Epithelial cell of esophagus (primary cell): ENCODE measurements at regions not wholly inside any gene's neighbourhood (a gene's known extent, or its start where the extent isn't known, plus 50 kb on each side); places are given as distances from the start of the nearest gene placed in this dataset.
"Not testable (repeated sequence)": the region's sequence is repeated elsewhere in the genome, so short reads cannot be mapped to it uniquely, and the experiment has no call there.

ENCODE experiments used
- DNase-seq: peaks from one replicate; pipeline ENCODE4 v3.0.0; 2010; ENCODE audit warnings: low read depth
- H3K4me3 ChIP-seq: 2 replicates; pipeline ENCODE4 v1.5.1; 2011; ENCODE audit warnings: mild to moderate bottlenecking, low read length, control low read depth
- TF ChIP-seq, protein P1 (sequence below): IDR thresholded peaks from 2 replicates; pipeline ENCODE4 v1.5.1; 2011; ENCODE audit warnings: low read depth, mild to moderate bottlenecking, low read length, control low read depth, inconsistent platforms; ENCODE audit not compliant: insufficient read depth; ENCODE audit errors: missing control alignments

DNA sequence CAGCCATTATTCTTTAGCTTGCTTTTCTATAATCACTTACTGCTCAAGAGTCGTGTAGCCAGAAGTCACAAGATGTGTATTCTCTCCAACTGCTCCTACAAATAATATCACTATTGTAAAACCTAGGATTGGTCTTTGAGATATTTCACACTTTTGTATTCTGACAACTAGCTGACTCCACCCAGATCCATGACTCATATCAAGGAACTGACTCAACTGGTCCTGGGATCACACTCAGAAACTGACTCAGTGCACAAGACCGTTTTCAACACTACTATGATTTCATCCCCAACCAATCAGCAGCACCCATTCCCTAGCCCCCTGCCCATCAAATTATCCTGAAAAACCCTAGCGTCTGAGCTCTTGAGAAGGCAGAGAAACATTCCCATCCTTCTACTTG lies 56.5 kb upstream of the ORC5 start:
- TF ChIP-seq, protein P1, sequence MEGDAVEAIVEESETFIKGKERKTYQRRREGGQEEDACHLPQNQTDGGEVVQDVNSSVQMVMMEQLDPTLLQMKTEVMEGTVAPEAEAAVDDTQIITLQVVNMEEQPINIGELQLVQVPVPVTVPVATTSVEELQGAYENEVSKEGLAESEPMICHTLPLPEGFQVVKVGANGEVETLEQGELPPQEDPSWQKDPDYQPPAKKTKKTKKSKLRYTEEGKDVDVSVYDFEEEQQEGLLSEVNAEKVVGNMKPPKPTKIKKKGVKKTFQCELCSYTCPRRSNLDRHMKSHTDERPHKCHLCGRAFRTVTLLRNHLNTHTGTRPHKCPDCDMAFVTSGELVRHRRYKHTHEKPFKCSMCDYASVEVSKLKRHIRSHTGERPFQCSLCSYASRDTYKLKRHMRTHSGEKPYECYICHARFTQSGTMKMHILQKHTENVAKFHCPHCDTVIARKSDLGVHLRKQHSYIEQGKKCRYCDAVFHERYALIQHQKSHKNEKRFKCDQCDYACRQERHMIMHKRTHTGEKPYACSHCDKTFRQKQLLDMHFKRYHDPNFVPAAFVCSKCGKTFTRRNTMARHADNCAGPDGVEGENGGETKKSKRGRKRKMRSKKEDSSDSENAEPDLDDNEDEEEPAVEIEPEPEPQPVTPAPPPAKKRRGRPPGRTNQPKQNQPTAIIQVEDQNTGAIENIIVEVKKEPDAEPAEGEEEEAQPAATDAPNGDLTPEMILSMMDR = no peak
- no peak overlapping the region for H3K4me3 ChIP-seq
- peak; percentile 76 for DNase-seq

DNA sequence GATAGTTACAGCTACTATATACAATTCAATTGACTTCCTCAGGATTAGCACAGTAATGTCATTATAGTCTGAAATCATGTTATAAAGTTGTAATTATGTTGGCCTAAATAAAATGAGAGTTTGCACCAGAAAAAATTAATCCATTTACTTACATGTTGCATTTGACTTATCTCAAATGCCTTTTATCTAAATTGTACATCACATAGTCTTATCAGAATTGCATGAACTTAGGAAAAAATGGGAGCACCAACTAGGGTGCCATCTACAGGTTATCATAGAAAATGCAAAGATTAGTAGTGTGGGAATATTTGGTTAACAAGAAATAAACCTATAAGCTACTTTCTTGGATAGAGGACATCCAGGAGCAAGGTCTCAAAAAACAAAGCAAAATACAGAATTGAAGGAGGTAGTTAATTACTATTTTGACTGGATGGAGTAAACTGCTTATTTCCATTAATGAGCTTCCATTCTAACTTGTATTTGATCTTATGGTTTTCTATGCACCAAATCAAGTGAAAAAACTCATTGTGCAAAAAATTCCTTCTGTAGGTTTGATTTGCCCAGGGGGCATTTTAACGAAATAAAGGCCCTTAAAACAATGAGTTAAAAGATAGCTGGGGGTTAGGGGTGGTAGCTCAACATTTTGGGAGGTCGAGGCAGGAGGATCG lies 60.0 kb upstream of the ORC5 start:
- H3K4me3 ChIP-seq = no peak overlapping the region
- TF ChIP-seq, protein P1 = peak; percentile 56
- DNase-seq = peak; percentile 41

DNA sequence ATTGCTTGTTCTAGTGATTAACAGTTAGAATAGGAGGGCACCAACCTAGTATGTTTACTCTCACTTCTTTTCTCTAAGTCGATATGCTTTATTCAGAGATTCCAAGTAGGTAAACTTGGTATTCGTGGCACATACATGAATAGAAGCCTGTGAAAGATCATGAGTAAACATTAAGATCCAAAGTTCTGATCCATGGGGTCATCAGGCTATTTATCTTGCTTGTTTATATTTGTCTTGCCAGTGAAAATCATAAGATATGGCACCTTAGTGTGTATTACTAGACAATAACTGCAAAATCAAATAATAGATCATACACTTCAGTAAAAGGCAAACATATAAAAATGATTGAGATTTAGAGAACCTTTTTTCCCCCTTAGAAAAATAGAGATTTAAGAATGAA lies 56.5 kb upstream of the LHFPL3 start:
- TF ChIP-seq, protein P1 = no peak
- no peak overlapping the region for H3K4me3 ChIP-seq

DNA sequence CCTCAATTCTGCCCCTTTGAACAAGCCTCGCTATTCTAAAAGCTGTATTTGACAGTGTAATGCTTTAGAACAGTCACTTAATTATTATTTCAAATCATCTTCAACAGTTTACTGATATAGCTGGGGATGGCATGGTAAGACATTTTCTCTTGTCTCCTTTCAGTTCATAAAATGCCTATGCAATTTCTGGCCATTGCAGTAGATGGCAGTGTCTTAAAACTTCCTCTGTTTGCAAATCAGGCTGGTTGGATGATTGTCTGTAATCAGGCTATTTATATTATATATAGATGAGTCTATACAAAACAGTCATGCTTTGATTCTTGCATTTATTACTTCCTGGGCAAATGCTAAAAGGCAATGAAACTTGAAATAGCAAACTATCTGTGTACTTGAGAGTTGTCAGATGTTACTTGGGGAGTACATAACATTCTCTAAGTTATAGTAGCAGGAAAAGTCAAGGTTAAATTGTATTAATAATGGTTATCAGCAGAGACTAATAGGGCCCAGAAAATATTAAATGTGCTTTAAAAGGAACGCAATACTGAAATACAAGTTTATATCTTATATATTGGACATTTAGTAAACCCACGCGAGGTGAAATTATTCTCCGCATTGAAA lies 55.5 kb upstream of the LHFPL3 start:
- peak; percentile 62 for DNase-seq
- H3K4me3 ChIP-seq = no peak overlapping the region
- TF ChIP-seq, protein P1 = peak; percentile 76

More for the DNA sequence above, 56.5 kb upstream of the LHFPL3 start:
- no peak for DNase-seq

DNA sequence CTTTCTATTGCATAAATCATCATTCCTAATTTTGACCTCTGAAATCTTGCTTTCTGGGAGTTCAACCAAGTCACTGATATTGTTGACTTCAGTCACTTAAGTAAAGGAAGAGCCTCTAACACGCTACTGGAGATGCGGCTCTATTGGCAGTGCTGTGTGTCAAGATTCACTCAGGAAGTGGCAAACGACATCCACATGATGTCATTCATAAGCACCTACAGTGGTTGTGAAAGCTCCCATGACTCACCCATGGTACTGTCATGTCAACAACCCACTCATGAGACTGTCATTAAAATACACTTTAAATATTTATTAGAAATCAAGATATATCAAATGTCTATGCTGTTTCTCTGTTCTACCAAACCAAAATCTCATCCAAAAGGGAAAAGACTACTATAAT lies 52.5 kb upstream of the LHFPL3 start:
- DNase-seq = peak; percentile 71
- no peak overlapping the region for H3K4me3 ChIP-seq
- TF ChIP-seq, protein P1 = no peak

DNA sequence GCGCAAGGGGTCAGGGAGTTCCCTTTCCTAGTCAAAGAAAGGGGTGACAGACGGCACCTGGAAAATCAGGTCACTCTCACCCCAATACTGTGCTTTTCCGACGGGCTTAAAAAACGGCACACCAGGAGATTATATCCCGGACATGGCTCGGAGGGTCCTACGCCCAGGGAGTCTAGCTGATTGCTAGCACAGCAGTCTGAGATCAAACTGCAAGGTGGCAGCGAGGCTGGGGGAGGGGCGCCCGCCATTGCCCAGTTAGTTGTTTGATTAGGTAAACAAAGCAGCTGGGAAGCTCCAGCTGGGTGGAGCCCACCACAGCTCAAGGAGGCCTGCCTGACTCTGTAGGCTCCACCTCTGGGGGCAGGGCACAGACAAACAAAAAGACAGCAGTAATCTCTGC lies 51.7 kb upstream of the LHFPL3 start:
- DNase-seq, H3K4me3 ChIP-seq: not testable (repeated sequence)
